HG03571 (cell line): ENCODE measurements at regions not wholly inside any gene's neighbourhood (a gene's known extent, or its start where the extent isn't known, plus 50 kb on each side); places are given as distances from the start of the nearest gene placed in this dataset.

Source experiments
- ATAC-seq: cut with Tn5 transposase; IDR thresholded peaks from one replicate; pipeline ENCODE4 v1.9.1; 2021; ENCODE audit not compliant: unreplicated experiment

DNA sequence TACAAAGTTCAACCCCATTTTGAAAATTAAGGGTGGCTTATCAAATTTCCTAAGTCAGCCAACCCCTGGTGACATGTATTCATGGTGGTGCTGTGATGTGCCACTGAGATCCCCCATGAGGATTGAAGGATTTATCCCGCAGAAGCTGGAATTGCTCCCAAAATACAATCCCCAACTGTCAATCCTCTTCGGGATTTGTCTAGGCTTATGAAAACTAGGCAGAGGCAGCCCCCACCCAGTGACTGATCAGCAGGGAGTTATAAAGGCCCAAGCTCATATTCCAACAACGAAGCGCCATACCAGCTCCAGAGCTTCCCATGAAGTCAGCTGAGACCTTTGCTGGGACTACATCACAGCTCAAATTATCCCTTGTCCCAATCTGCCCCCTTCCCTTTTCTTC lies 316.0 kb downstream of the ENC1 start:
- no peak for ATAC-seq

DNA sequence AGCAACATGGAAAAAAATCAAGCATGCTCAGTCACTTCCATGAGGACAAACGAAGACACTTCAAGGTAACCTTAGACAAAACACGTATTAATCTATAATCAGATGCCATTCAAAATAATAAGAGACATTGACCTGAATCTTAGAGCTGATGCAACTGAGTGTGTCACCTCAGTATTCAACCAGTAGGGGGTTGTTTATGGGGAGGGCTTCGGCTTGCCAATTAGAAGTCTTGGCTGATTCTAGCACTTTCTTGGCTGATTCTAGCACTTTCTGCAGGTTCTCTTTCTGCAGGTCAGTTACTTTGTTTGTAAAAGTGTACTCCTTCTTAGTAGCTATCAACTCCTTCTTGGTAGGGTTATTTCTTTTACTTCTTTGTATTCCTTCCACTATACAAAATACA lies 317.6 kb downstream of the ENC1 start:
- ATAC-seq: no peak

DNA sequence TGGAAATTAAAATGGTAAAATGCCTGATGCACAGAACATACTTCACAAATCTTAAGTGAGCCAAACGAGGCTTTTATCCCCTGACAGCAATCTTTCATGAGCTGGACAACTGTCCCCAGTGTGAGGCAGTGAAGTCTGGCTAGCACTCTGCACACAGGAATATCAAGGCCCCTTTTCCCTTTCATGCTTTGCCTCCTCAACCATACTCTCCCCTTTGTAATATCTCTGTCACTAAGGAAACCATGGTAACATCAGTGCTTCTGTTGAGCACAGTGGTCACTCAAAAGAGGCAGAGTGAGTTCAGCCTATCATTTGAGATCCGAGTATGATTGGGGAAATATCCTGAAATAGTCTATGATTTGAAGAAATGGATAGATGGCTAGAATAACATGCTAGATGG lies 318.3 kb downstream of the ENC1 start:
- ATAC-seq: no peak

DNA sequence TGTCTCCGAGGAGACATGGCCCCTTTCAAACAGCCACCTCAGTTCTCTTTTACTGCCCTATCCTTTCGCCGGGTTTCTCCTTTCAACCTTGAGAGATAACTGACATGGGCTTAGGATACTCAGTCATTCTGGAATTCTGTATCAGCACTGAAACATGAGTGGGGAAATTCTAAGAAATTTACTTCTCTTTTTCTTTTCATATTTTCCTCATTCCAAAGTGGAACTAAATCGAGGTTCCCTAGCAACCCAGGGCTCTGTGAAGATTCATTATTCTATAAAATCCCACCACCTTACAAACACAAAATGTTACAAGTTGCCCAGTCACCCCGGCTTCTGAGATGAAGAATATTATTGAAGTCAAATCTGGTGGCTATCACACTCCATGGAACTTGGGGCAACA lies 319.2 kb downstream of the ENC1 start:
- ATAC-seq: no peak

DNA sequence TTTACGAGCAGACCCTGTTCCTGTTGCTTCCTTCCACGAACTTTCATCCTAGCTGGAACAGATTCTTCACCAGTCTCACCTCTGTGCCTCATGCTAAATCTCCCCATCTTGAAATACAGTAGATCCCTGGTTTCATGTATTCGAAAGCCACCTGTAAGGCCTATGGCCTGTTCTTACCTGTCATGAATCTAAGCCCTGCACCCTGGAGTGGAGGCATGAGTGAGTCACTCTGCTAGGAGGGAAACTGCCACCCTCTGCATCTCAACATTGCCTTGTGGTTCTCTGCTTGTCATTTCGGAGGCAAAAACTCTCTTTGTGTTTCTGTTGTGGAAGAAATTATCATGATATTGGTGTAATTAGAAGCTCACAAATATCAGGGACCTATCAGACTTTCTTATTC lies 320.0 kb downstream of the ENC1 start:
- no peak for ATAC-seq

DNA sequence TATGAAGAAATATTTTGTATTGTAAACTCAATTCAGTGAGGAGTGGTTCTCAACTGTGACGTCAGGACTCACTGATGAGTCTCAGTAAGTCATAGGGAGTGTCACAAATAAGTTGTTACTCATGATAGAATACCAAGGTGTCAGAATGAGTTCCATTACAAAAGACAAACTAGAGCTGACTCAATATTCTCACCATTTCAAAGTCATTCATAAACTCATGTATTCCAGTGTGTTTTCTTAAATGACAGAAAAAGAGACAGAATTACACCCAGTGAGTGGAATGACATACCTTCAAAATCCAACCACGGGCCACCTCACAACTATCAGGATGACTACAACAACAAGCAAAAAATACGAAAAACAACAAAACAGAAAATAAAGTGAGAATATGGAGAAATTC lies 321.5 kb downstream of the ENC1 start:
- ATAC-seq: no peak

DNA sequence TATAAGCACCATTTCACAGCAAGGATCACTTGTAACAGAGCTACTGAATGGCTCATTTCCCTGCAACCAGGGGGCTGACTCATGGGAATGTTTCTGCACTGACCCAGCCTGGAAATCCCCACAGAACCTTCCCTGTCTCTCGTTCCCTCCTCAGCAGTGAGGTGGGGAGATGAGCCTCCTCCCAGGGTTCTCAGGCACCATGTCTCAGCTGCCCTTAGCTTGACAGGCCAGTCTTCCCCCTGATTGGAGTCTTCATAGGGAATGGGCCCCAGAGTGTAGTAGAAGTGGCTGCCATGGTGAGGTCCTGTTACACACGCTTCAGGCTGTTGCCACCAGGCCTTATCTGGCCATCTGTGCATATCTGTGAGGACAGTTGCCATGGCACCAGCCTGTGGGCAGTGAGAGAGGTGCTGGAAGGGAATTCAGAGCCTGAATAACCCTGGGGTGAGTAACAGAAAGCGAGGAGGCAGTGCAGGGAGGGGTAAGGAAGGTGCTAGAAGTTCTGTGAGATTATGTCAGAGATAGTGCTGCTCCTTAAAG lies 324.4 kb downstream of the ENC1 start:
- ATAC-seq: no peak

DNA sequence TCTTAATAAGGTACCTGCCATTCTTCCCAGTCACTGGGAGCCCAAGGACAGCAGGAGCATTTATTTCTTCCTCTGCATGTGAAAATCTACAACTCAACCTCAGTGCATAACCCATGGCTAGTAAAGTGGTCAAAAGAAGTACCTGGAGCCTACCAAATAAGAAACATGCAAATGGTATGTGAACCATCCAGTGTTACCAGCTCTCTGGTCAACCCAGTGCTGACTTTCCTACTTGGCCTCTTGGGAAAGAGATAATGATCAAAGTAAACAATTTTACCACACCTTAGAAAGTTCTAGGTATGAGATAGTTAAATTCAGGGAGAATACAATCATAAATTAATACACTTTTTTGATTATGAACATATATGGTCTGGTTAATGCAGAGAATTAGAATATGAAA lies 325.6 kb downstream of the ENC1 start:
- ATAC-seq: no peak

DNA sequence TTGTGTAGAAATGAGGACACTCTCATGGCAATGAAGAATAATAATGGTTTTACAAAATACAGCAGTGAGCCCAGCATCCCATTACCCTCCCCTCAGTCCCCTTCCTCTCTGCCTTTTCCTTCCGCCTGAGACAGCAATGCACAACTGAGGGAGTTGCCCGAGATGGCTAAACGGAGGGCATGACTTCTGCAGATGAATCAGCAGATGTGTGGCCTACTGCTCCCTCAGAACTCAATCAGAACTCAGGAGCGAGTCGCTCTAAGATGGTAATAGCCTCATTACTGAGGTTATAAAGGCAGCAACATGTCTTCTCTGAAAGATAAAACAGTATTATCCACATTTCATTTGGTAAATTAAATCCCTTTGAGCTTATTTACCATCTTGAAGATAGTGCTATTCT lies 326.6 kb downstream of the ENC1 start:
- no peak for ATAC-seq

DNA sequence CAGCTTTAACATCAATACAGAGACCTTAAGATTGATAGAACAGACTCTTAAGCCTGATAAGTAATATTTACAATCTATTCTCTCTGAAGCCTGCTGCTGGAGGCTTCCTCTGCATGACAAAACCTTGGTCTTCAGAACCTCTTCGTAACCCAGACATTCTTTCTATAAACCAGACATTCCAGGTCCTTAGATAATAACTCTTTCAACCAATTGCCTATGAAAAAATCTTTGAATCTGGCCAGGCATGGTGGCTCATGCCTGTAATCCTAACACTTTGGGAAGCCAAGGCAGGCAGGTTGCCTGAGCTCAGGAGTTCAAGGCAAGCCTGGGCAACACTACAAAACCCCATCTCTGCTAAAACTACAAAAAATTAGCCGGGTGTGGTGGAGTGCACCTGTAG lies 327.8 kb downstream of the ENC1 start:
- ATAC-seq: no peak

DNA sequence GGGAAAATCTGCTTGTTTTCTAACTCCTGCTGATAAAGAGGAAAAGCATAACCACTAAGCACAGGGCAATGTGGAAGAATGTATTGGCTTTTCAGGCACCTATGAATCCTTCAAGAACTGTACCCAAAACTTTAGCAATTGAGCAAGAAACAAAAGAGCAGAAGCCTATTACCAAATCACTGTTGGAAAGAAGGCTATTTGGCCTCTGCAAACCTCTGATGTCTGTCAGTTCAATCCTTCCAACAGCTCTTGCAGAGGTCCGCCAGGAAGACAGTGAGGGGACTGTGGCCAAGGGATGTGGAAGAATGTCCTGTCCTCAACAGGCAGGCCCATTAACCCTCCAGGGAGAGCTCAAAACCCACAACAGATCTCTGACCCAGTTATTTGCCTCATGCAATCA lies 328.6 kb downstream of the ENC1 start:
- ATAC-seq: no peak

DNA sequence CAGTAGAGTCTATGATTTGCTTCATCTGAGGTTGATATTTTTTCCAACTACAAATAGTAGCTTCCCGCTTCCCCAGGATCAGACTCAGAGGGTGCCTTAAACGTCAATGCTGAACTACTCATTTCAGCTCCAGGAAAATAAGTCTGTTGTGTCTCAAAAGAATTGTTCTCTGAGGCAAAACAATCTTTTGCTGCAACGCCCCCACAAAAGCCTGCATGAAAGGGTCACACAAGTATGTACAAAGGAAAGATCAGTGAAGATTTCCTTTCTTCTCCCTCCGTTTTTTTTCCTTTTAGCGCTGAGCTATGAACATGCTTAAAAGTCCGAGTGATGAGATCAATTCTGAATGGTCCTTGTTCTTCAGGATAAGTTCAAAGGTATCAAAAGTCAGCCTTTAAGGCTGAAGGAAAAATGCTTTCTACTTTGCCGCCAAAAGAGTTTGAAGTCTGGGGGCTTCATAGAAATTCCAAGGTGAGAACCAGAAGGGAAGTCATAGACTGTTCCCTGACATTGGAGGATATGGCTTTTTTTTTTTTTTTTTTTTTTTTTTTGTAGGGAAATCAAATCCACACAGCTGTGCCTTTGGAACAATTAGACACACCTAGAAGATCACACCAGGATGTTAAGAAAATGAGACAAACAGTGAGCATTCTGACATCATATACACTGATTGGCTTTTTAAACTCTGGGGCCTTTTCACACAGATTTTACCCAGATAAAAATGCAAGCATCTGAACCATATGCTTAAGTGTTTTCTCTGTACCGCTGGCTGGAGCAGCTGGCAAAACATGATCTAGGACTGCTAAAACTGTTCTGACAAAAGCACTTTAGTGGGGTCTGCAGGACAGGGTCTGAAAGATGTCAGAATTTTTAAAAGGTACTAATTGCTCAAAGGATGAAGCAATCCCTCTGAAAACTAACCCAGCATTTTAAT lies 329.3 kb downstream of the ENC1 start:
- ATAC-seq: no peak

DNA sequence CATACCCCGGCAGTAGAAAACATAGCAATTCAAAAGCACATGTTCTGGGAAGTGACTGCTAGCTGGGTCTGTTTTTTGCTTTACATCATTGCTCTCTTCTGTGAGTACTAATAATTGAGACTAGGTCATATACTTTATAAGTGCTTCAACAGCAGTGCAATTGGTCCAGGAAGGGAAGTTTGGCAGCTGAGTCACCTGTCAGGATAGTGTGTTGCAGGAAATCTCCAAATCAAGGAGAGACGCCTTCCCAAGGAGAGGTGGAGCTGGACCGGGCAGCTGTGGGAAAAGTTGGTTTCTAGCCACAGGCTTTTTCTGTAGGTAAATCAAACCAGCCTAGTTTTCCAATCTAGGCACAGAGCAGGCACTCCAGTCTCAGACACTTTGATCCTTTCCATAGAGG lies 330.1 kb downstream of the ENC1 start:
- no peak for ATAC-seq

DNA sequence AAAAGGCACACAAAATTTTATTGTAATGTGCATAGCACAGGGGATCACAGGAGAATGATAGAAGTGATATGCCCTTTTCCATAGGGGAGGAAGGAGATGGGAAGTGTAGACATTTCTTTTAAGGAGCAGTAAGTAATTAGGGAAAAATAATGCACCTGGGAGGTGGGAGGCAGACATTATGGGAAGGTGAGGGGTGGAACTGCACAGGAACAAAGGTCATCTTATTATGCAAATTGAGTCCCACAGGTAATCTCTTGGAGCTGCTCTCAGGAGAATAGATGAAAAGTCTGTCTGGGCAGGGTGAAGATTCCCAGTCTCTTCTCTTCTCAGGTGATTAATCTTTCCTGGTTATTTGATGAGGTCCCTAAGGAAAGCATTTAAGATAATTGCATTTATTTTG lies 331.5 kb downstream of the ENC1 start:
- ATAC-seq: no peak

DNA sequence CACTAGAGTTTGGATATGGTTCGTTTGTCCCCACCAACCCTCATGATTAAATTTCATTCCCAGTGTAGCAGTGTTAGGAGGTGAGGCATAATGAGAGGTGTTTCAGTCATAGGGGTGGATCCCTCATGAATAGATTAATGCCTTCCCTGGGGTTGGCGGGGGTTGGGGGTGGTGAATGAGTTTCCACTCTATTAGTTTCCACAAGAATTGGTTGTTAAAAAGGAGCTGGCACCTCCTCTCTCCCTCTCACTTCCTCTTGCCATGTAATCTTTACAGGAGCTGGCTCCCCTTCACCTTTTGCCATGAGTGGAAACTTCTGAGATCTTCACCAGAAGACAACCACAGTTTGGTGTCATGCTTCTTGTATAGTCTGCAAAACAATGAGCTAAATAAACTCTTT lies 333.7 kb downstream of the ENC1 start:
- ATAC-seq: no peak

DNA sequence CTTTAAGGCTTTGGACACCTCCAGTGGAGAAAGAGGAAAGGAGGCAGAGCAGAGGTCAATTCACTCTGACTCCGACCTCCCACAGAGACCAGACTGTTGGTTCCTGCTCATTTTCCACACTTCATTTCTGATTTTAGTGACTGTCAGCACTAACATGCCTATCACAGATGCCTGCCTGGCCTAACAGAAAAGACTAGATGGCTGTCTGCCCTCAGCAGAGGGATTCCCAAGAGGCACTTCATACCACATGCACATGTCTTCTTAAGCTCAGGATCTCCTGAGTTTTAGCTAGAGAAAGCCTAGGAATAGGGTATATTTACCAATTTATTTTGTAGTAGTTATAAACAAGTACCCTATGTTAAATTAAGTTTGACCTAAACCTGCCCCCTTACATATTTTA lies 336.0 kb downstream of the ENC1 start:
- ATAC-seq: no peak

DNA sequence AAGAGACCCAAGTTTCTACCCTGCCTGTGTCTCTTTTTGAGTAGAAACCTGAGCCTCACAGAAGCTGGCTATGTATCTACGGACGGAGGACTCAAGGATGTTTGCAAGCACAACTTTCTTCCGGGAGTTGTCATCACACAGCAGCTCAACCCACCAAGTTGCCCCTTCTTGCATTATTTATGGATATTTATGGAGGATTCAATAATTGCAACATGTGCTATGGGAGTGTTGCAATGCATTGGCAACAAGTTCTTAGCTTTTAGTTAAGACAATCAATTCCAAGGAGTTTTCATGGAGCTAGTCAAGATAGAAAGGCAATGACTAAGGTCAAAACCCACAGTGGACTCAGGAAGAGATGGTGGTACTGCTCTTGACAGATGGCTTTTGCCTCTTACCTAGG lies 336.9 kb downstream of the ENC1 start:
- no peak for ATAC-seq

DNA sequence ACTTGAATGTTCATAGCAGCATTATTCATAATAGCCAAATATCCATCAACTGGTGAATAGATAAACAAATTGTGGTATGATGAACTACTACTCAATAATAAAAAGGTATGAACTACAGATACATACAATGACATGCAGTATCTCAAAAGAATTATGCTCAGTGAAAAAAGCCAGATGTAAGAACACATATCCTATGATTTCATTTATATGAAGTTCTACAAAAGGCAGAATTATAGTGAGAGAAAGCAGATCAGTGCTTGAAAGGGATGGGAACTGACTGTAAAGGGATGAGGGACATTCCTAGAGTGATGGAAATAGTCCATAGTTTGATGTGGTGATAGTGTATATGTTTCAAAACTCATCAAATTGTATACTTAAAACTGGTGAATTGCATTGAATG lies 339.0 kb downstream of the ENC1 start:
- ATAC-seq: no peak

DNA sequence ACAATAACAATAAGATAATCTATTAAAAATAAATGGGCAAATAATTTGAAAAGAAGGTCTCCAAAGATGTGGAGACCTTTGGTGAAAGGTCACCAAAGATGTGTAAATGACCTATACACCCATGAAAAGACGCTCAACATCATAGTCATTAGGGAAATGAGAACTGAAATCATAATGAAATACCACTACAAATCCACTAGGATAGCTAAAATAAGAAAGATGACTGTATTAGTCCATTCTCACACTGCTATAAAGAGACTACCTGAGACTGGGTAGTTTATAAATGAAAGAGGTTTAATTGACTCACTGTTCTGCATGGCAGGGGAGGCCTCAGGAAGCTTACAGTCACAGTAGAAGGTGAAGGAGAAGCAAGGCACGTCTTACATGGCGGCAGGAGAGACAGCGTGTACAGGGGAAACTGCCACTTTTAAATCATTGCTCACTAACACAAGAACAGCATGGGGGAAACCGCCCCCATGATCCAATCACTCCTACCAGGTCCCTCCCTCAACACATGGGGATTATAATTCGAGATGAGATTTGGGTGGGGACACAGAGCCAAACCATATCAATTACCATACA lies 339.6 kb downstream of the ENC1 start:
- no peak for ATAC-seq

DNA sequence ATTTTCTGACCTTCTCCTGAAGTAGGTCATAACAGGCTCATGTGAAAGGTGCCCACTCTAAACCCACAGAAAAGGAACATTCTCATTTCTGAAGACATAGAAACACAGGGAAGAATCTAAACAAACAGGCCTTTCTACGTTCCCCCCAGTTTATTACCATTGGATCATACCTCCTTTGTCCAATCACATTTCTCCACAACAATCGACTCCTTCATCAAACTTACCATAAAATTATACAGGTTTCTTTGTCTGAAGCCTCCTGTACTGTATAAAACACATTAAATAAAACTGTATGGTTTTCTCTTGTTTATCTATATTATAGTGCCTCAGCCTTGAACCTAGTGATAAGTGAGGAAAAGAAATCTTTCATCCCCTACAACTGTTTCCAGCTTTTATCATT lies 340.7 kb downstream of the ENC1 start:
- ATAC-seq: no peak

DNA sequence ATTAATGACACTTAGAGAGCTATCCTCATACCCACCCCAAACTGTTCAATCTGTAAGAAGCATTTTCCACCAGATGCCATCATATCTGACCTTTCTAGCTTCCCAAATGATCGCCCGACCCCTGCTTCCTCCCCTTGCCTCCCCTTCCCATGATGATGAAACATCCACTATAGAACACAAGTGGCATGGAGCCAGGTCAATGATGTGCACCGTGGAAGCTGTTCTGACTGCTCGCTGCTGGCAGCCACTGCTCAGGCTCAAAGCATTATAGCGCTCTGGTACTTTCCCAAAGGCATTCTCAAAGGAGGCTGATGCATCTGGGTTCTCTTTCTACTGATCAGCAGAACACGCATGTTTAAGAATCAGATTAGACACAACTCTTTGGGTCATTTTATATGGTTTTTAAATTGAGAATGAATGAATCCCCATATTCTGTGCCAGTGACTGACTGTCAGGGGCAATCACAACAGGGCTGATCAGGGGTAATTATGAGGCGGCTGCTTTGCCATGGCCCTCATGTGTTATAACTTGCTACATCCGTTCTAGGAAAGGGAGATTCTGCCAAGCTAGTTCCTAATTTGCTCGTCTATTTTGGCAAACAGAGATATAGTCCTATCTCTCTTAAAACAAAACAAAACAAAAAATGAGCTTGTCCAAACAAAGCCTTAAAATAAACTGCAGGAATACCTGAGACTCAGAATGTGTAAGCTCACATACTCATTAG lies 343.7 kb downstream of the ENC1 start:
- no peak for ATAC-seq

DNA sequence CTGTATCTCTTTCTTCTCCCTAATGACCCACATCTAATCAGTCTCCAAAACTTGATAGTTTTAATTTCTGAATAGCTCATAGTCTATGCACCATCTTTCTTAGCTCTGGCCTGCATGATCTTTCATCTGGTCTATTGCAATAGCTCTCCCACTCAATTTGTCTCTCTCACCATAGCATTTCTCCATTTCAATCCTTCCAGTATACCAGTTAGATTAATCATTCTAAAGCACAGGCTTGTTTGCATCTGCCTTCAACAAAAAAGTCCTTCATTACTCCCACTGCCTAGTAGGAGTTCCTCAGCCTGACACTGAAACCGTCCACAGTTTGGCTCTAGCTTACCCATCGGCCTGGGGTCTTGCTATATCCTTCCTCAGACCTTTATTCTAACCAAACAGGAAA lies 344.9 kb downstream of the ENC1 start:
- ATAC-seq: no peak
